Stimulated activated CD4-positive, alpha-beta T cell treated with anti-CD3 and anti-CD28 coated beads, Interleukin-4, amount 100 ng/mL, for 24 hours (primary cell): ENCODE measurements at regions not wholly inside any gene's neighbourhood (a gene's known extent, or its start where the extent isn't known, plus 50 kb on each side); places are given as distances from the start of the nearest gene placed in this dataset.

Experiments used
- DNase-seq: peaks from one replicate; pipeline ENCODE4 v3.0.0-alpha.2; 2020

GRCh38 chr21:34192646-34193285, 119.4 kb downstream of the MRPS6 start:
- DNase-seq = no peak

- no peak for DNase-seq
These were observed 122.0 kb downstream of the MRPS6 start for GRCh38 chr21:34195335-34195734.

GRCh38 chr21:34196996-34197395, 123.6 kb downstream of the MRPS6 start:
- no peak for DNase-seq

- no peak for DNase-seq
These were observed 124.2 kb downstream of the MRPS6 start for GRCh38 chr21:34197561-34197960.

- peak; percentile 10 for DNase-seq
These were observed 125.1 kb downstream of the MRPS6 start for GRCh38 chr21:34198231-34199120.

- DNase-seq = no peak
These were observed 125.9 kb downstream of the MRPS6 start for GRCh38 chr21:34199121-34199910.

- DNase-seq = no peak
These were observed 127.0 kb downstream of the MRPS6 start for GRCh38 chr21:34200288-34200905.

GRCh38 chr21:34201001-34201400, 127.6 kb downstream of the MRPS6 start:
- no peak for DNase-seq

GRCh38 chr21:34201481-34201858, 128.1 kb downstream of the MRPS6 start:
- DNase-seq = no peak

GRCh38 chr21:34202553-34203372, 129.4 kb downstream of the MRPS6 start:
- DNase-seq = no peak

GRCh38 chr21:34203851-34204420, 130.6 kb downstream of the MRPS6 start:
- no peak for DNase-seq

- no peak for DNase-seq
These were observed 131.4 kb downstream of the MRPS6 start for GRCh38 chr21:34204481-34205439.

- no peak for DNase-seq
These were observed 132.6 kb downstream of the MRPS6 start for GRCh38 chr21:34205811-34206571.

GRCh38 chr21:34213959-34214358, 140.6 kb downstream of the MRPS6 start:
- no peak for DNase-seq

- no peak for DNase-seq
These were observed 142.1 kb downstream of the MRPS6 start for GRCh38 chr21:34215501-34215900.

GRCh38 chr21:34215911-34216717, 142.7 kb downstream of the MRPS6 start:
- no peak for DNase-seq

- no peak for DNase-seq
These were observed 143.3 kb downstream of the MRPS6 start for GRCh38 chr21:34216718-34217032.

- no peak for DNase-seq
These were observed 143.9 kb downstream of the MRPS6 start for GRCh38 chr21:34217263-34217662.
